ENCODE measurements at regions not wholly inside any gene's neighbourhood (a gene's known extent, or its start where the extent isn't known, plus 50 kb on each side); places are given as distances from the start of the nearest gene placed in this dataset.

- Histone ChIP-seq H3K4me3 (ENCODE audit: control extremely low read depth in 1 of 5, extremely low read depth in 1 of 5, insufficient read depth in 1 of 5, low read depth in 2 of 5, low read length in 4 of 5) (no peak overlapping the region), H3K79me2 (ENCODE audit: control insufficient read depth, insufficient read depth, low read length) (no peaks in the 10 kb centered on the region), H3K4me2 (replicated peaks; ENCODE audit: low read depth, low read length, poor library complexity, severe bottlenecking) (no peak overlapping the region), H3K4me1 (ENCODE audit: control insufficient read depth in 2 of 2, insufficient read depth in 2 of 2, low read length in 2 of 2) (no peaks in the 10 kb centered on the region), H4K20me1 (ENCODE audit: control insufficient read depth, insufficient read depth, low read length, poor library complexity, severe bottlenecking) (no peaks in the 10 kb centered on the region), H3K27ac (ENCODE audit: low read length in 2 of 2) (no peak overlapping the region), H3K36me3 (replicated peaks in 1 of 2; ENCODE audit: control extremely low read depth in 1 of 2, control insufficient read depth in 1 of 2, extremely low read depth in 1 of 2, insufficient read depth in 2 of 2, low read length in 1 of 2) (no peaks in the 10 kb centered on the region), H3K9ac (ENCODE audit: low read length) (no peak overlapping the region), H3K27me3 (replicated peaks in 1 of 4; ENCODE audit: control extremely low read depth in 1 of 4, control insufficient read depth in 3 of 4, insufficient read depth in 4 of 4, low read length in 3 of 4) (no peaks in the 10 kb centered on the region), H2AFZ (ENCODE audit: insufficient read depth, low read depth, low read length, poor library complexity, severe bottlenecking) (no peak overlapping the region), H3K9me3 (ENCODE audit: control extremely low read depth in 1 of 3, control insufficient read depth in 2 of 3, insufficient read depth in 1 of 3, low read length in 2 of 3) (no peaks in the 10 kb centered on the region)
- DNase-seq (no peak), ATAC-seq (ENCODE audit: low read depth) (no peak)
- TF ChIP-seq CTCF (IDR thresholded peaks at IDR 0.05) (no peak), EZH2 (IDR thresholded peaks at IDR 0.05; ENCODE audit: borderline replicate concordance, insufficient read depth, low read depth, low read length, poor library complexity, severe bottlenecking) (no peak)
- WGBS (ENCODE audit: insufficient coverage) = no CpG with 5 or more reads among the region's 2 CpGs
- no peak overlapping the region for H3K27ac Mint-ChIP-seq
- intact Hi-C loops (cut with micrococcal nuclease) = no loop called here
- no peaks in the 10 kb centered on the region for H3K27me3 Mint-ChIP-seq
- H3K9me3 Mint-ChIP-seq (ENCODE audit: insufficient read depth) = no peaks in the 10 kb centered on the region
- no peaks in the 10 kb centered on the region for H3K4me1 Mint-ChIP-seq
- no peak overlapping the region for H3K4me3 Mint-ChIP-seq
- ChIA-PET CTCF (no interaction called here), POLR2A (no interaction called here)
These were observed 446.2 kb upstream of the CHORDC1 start for GRCh38 chr11:90669094-90669493.

DNA sequence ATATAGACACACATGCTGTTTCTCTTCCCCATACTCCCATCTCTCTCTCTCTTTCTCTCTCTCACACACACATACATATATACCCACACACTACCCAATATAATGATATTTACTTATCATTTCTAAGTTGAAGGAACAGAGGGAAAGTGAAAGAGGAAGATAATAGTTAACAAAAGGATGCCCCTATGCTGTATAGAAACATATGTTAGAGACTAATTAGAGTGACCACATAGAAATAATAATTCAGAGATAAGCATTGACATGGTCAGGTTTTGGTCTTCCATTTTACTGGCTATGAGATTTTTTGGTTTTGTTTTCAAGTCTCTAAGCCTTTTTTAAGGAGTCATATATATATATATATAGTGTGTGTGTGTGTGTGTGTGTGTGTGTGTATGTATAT, 445.7 kb upstream of the CHORDC1 start:
- Histone ChIP-seq H2AFZ (ENCODE audit: insufficient read depth, low read depth, low read length, poor library complexity, severe bottlenecking) (no peak overlapping the region), H3K36me3 (replicated peaks in 1 of 2; ENCODE audit: control extremely low read depth in 1 of 2, control insufficient read depth in 1 of 2, extremely low read depth in 1 of 2, insufficient read depth in 2 of 2, low read length in 1 of 2) (no peaks in the 10 kb centered on the region), H3K4me1 (ENCODE audit: control insufficient read depth in 2 of 2, insufficient read depth in 2 of 2, low read length in 2 of 2) (no peaks in the 10 kb centered on the region), H3K4me2 (replicated peaks; ENCODE audit: low read depth, low read length, poor library complexity, severe bottlenecking) (no peak overlapping the region), H4K20me1 (ENCODE audit: control insufficient read depth, insufficient read depth, low read length, poor library complexity, severe bottlenecking) (no peaks in the 10 kb centered on the region), H3K27ac (ENCODE audit: low read length in 2 of 2) (no peak overlapping the region), H3K9me3 (ENCODE audit: control extremely low read depth in 1 of 3, control insufficient read depth in 2 of 3, insufficient read depth in 1 of 3, low read length in 2 of 3) (no peaks in the 10 kb centered on the region), H3K4me3 (ENCODE audit: control extremely low read depth in 1 of 5, extremely low read depth in 1 of 5, insufficient read depth in 1 of 5, low read depth in 2 of 5, low read length in 4 of 5) (no peak overlapping the region), H3K9ac (ENCODE audit: low read length) (no peak overlapping the region), H3K79me2 (ENCODE audit: control insufficient read depth, insufficient read depth, low read length) (no peaks in the 10 kb centered on the region), H3K27me3 (replicated peaks in 1 of 4; ENCODE audit: control extremely low read depth in 1 of 4, control insufficient read depth in 3 of 4, insufficient read depth in 4 of 4, low read length in 3 of 4) (no peaks in the 10 kb centered on the region)
- DNase-seq = no peak
- ChIA-PET CTCF (no interaction called here), POLR2A (no interaction called here)
- intact Hi-C loops (cut with micrococcal nuclease) = no loop called here
- TF ChIP-seq EZH2 (IDR thresholded peaks at IDR 0.05; ENCODE audit: borderline replicate concordance, insufficient read depth, low read depth, low read length, poor library complexity, severe bottlenecking) (no peak), CTCF (IDR thresholded peaks at IDR 0.05) (no peak)
- H3K4me1 Mint-ChIP-seq = no peaks in the 10 kb centered on the region
- no peak overlapping the region for H3K4me3 Mint-ChIP-seq
- H3K9me3 Mint-ChIP-seq (ENCODE audit: insufficient read depth) = no peaks in the 10 kb centered on the region
- no peak for ATAC-seq (ENCODE audit: low read depth)
- H3K27me3 Mint-ChIP-seq = no peaks in the 10 kb centered on the region
- no peak overlapping the region for H3K27ac Mint-ChIP-seq
